GM18511 (cell line): ENCODE measurements at regions not wholly inside any gene's neighbourhood (a gene's known extent, or its start where the extent isn't known, plus 50 kb on each side); places are given as distances from the start of the nearest gene placed in this dataset.

Experiments used
- ATAC-seq: cut with Tn5 transposase; IDR thresholded peaks from one replicate; pipeline ENCODE4 v1.9.1; 2021; ENCODE audit warnings: mild to moderate bottlenecking, moderate library complexity; ENCODE audit not compliant: unreplicated experiment

DNA sequence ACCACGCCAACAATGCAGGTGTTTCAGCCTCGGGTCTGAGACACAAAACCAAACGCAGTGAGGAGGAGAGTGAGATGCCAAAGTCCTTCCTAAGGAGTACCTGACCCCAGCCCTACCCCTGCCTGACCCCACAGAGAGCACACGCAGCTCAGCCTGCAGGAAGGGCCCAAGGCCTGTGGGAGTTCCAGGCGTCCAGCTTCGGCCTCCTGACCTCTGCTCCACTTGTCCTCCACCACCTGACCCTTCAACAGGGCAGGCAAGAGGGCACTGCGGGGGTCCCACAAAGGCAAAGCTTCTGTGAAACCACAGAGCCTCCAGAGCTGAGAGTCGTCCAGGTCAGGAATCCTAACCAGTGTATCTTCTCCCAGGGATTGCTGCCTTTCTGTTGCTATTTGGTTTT lies 122.0 kb upstream of the PPP2R2D start:
- ATAC-seq = no peak

DNA sequence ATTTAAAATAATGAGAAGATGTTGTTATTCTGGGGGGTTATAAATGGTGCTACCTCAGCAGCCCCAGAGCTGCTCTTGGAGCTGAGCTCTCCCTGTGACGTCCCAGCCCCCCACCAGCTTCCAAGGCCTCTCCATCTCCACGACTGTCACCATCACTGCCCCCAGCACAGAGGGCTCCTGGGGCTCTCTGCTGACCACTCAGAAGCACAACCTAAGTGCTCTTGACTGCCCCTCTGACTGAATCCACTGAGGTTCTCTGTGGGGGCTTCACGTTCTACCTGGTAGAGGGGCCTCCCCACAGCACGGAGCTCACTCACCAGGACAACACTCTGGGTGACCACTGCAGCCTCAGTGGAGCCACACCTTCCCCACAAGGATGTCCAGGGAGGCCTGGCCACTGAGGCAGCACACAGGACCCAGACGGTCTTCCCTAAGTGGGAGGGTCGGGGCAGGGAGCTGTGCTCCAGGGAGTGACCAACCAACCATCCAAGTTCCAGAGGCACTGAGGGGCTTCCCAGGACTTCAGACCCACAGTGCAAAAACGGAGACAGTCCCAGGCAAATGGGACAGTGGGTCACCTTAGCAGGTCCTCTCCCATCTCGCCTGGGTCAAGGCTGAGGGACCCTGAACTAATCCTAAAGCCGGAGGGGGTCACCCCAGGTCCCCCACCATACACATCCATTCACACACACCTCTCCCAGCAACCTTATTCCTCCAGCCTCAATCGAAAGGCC lies 121.0 kb upstream of the PPP2R2D start:
- no peak for ATAC-seq

DNA sequence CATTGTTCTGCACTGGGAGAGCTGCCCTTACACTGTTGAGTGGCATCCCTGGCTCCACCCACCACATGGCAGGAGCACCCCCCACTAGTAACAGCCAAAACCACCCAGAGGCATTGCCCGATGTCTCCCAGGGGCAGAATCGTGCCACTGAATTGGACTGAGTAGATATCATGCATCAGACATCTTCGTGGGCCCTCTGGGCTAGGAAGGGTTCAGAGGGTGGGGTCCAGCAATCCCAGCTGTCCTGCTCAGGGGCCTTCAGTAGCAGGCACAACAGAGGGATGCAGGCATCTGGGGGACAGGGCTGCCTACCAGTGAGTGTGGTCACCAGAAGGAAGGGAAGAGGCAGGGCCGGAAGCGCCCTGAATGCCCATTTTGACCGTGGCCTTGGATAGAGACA lies 119.7 kb upstream of the PPP2R2D start:
- no peak for ATAC-seq

DNA sequence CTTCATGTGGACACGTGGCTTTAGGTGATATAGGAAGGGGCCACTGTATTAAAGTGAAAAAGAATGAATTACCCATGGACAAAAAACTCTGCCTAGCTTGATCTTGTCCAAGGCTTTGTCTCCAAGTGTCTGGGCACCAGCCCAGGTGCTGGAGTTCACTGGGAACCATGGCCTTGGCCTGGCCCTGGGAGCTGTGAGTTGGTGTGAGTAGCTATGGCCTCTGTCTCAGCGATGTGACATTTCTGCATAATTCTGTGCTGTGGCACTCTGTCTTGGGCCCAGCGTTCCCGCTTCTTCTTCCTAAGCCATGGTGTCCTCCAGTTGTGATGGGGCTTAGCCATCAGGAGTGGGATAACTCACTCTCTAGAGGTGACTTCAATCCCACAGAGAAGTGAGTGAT lies 119.0 kb upstream of the PPP2R2D start:
- ATAC-seq = no peak

DNA sequence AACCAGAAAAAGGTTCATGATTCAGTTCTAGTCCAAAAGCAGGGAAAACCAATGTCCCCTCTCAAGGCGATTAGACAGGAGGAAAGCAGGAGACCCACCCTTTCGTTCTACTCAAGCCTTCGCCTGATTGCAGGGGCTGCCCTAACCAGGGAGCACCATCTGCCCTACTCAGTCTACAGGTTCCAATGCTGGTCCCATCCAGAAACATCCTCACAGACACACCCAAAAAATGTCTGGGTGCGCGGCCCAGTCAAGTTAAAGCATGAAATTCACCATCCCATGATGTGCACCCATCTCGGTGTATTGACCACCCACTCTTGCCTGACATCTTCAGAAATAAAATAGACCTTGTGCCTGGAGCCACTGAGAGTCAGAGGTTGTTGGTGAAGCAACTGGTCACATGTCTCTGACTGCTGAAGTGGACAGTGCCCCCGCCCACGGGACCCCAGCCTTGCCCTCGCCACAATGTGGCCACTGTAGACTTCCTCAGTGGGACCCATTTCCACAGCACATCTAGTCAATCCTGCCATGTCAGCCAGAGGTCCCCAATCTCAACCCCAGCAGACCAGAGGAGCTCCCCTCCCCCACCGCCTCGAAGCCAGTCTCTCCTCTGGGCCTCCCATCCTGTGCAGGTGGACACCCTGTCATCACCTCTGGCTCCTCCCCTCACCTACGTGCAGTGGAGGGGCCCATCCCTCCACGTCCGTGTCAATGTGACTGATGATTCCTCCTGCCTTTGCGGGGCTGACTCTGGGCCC lies 116.3 kb upstream of the PPP2R2D start:
- ATAC-seq = no peak

DNA sequence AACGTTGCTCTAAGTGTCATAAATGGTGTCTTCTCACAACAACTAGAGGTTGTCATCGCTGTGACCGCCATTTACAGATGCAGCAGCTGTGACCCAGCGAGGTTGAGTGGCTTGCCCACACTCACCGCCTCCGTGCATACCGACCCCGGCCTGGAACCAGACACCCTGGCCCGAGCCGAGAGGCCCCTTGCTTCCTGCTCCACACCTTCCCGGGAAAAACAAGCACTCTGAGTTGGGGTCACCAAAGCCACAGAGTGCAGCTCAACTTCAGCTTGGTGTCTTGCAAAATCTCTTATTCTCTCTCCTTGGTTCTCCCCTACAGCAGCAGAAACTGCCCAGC lies 115.7 kb upstream of the PPP2R2D start:
- no peak for ATAC-seq

DNA sequence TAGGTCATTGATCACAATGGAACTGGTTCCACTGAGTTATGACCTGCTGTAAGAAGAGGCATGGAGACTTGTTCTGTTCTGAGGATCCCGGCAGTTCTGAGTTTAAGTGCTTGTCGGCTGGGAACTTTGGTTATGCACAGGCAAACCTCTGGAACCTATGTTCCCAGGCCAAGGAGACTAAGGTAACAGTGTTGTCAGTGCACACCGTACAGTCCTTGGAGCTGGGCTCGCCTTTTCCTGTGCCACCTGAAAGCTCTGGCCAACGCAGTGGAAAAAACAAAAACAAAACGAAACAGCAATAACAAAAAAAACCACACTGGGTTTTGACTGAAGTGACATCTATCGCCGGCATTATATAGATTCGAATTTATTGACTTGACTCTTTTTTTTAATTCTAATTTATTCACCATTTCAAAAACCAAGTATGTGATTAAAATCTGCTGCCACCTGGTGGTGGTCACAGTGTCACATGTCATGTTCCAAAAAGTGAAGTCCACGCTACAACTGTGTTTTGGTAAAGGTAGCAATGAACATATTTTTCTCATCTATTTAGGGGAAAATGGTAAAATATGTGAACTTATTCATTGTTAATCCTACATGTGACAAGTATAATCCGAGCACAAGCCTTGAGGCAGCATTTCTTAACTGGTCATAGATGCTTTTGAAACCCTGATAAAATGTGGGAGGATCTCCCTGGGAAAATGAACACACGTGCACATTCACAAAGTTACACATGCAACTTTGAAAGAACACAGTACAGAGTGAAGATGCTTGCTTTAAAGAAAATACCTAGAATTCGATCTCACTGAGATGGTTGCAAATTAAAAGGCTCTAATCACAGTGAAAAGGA lies 113.8 kb upstream of the PPP2R2D start:
- ATAC-seq = no peak

DNA sequence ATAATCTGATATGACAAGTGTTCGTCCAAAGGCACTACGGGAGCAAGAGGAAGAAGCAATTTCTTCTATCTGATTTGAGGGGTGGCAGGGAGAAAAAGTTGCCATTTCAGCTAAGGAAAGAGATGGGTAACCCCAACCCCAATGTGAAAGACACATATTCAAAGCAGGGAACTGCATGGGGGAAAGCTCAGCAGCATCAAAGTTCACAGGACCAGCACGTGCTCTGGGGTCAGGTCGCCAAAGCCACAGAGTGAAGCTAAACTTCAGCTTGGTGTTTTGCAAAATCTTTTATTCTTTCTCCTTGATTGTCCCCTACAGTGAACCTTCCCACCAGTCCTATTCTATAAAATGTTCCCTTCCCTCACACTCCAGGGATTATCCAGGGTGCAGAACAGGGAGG lies 112.8 kb upstream of the PPP2R2D start:
- ATAC-seq = no peak

DNA sequence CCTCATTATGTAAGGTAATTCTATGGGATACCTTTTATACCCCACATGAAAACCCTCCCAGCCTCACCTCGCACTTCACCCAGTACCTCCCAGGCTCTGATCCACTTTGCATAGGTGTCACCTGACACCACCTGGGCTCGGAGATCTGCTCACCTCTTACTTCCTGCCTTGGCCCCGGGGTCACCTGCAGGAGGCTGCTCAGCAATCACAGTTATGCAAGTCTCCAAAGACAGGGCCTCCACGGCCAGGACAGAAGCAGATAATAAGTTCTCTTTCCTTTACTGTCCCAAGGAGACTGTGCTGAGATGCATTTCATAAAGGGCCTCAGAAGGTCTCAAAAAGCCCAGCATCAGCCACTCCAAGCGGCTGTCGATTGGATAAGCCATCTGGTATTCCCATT lies 112.4 kb upstream of the PPP2R2D start:
- ATAC-seq = no peak

DNA sequence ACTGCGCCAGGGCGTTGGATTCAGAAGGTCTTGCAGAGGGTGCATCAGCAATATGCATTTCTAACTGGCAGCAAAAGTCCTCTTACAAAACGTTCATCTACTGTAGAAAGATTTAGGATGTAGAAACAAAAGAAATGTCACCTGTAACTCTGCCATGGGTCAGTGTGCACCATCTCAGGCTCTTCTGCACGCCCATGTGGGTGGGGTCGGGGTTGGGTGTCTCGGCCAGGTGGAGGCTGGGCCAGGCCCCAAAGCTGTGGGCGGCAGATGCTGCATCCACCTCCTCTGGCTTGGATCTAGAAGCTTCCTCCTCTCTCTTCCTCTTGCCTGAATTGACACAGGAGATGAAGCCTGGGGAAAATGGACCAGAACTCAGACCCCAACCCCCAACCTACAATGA lies 111.3 kb upstream of the PPP2R2D start:
- no peak for ATAC-seq

DNA sequence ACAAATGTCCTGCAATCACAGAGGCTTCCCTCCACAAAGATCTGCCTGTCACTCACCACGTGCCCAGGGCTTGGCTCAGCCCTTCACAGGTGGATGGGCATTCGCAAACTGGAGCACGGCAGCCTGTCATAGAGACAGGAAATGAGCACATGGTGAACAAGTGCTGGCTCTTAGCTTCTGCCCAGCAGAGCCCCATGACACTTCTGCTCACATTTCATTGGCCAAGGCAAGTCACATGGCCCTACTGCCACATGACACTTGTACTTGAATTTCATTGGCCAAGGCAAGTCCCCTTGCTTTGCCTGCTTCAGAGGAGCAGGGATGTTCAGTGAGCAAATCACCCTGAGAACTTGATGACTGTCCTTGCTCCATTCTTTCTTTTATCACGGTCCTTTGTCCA lies 110.8 kb upstream of the PPP2R2D start:
- ATAC-seq = no peak

DNA sequence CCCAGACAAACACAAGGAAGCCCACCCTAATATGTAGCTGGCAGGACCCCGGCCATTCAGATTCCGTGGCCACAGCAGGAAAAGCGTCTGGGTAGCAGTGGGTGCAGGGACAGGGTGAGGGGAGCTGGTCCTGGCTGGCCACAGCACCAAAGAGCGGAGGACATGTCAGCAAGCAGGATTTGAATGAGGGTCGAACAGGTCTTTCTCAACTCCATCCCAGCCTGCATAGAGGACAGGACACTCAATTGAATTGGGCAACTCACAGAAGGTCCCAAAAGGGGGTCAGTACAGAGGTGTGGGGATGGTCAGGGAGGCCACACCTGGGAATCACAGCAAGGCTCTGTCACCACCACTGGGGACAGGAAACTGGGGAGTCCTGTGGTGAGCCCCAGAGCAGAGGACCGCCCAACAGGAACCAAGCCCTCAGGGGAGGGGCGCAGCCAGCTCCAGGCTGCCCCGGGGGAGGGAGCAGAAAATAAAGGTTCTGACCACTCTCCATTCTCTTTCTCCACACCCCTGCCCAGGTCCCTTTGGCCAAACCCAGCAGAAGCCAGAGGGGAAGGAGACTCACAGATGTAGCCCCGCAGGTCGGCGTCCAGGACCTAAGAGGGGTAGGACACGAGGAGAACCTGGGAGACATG lies 108.7 kb upstream of the PPP2R2D start:
- ATAC-seq = no peak

DNA sequence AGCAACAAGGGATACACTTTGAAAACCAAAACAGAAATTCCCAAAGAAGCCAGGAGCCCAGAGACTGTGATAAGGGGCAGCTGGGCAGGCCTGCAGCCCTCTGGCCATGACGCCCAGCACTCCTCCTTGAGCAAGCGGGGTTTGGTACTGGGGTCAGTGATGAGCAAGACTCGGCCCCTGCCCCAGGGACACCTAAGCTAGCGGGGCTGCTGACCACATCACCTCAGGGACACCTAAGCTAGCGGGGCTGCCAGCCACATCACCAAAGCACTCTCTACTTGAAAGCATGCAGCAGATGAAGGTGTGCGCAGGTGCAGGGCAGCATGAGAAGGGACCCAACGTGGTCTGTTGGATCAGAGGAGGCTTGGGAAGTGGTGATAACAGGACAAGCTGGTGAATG lies 108.0 kb upstream of the PPP2R2D start:
- ATAC-seq = no peak

DNA sequence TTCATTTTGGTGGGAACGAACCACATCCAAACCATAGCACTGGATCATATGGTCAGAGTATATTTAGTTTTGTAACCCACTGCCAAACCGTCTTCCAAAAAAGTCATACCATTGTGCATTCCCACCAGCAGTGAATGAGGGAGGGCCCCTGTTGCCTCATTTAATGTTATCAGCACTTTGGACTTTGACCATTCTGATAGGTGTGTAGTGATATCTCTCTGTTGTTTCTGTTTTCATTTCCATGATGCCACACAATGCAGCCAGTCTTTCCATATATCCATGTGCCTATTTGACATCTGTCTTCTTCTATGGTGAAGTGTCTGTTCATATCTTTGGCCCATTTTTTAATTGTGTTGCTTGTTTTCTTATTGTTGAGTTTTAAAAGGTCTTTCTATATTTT lies 105.0 kb upstream of the PPP2R2D start:
- no peak for ATAC-seq

DNA sequence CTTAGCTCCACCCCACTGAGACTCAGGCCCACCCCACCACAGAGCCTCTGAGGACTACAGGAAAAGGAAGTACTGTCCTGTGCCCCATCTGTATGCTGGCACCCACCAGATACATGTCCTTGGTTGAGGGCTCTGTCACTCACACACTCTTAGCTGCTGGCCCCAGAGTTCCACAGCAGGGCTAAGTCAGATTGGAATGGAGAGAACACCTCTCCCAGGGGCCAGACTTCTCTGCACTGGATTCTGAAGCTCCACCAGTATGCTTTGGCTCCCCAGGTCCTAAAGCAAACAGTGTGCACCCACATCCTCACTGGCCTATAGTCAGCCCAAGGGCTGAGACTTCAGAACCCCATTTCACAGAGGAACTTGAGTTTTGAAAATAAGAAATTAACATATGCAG lies 103.2 kb upstream of the PPP2R2D start:
- no peak for ATAC-seq

DNA sequence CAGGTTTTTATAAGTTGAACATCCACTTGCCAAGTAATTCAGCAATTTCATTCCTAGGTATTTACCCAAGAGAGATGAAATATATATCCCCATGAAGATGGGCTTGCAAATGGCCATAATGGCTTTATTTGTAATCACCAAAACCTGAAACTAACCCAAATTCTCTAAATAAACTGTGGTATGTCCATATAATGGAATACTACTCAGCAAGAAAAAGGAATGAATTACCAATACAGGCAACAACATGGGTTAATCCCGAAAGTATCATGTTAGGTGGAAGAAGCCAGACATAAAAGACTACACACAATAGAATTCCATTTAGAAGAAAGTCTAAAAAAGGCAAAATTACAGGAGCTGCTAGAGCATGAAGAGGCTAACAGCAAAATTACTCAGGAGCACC lies 101.4 kb upstream of the PPP2R2D start:
- ATAC-seq = no peak

DNA sequence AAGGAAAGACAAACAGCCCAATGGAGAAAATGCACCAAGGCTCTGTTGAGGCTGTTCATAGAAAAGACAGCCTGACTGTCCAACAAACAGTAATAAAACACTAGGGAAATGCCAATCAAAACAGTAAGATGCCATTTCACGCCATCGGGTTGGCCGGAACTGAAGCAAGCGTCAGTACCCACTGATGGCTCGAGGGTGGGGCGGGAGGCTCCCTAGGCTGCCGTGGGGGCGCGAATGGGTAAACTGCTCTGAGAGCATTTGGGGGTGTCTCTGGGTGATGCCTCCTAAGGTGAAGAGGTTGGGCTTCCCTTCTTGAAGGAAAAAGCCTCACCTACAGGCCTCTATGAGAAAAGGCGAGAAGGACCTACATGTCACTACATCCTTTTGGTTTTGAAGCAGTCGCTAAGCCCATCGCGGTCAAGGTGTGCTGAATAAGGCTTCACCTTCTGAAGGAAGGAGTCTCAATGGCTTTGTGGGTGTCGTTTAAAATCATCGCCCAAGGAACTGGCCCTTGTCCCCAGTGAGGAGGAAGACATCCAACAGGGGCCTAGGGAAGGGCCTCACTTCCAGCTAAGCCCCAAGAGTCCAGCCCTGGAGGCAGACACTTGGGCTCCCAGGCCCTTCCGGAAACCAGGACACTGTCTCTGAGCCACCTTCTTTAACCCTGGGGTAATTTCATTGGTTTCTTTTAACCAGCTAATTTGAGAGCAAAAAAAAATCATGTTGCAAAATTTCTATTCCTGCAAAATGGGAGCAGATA lies 98.5 kb upstream of the PPP2R2D start:
- no peak for ATAC-seq

DNA sequence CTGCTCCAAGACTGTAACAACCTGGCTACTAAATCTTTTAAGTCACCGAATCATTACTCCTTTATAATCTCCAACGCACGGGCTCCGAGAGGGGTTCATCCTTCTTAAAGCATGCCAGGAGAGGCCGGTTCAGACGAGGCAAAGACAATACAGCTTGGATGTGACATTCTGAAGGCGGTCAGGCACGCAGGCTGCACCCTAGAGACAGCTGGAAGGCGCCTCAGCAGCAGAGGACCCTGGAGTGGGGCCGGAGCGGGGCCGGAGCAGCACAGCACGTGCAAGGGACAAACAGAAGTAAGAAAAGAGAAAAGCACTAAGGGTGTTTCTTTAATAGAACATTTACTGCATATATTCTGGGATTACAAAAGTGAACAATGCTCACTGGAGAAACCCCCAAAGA lies 97.8 kb upstream of the PPP2R2D start:
- no peak for ATAC-seq

DNA sequence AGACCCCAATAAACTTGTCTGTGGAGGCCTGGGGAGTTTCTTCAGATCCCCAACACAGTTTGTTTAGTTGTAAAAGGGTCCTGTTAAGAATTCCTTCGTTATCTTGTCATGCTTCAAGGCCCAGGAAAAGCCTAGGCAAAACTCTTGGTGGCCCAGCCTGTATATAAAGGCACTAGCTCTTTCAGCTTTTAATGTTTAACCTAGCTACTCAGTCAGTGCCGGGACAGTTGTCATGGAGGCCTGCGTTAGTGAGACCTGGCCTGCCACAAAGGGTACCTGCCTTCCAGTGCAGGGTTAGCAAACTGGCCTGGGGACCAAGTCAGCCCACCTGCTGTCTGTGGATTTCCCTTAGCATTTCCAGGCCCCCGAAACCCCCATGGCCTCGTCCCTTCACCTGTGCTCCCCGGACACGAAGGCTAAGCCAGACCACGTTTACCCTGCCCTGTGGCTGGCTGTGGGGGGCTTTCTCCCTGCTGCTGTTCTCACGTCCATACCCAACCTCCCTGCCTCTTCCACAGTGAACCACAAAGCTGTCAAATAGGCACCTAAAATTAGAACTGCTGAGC lies 96.9 kb upstream of the PPP2R2D start:
- no peak for ATAC-seq

DNA sequence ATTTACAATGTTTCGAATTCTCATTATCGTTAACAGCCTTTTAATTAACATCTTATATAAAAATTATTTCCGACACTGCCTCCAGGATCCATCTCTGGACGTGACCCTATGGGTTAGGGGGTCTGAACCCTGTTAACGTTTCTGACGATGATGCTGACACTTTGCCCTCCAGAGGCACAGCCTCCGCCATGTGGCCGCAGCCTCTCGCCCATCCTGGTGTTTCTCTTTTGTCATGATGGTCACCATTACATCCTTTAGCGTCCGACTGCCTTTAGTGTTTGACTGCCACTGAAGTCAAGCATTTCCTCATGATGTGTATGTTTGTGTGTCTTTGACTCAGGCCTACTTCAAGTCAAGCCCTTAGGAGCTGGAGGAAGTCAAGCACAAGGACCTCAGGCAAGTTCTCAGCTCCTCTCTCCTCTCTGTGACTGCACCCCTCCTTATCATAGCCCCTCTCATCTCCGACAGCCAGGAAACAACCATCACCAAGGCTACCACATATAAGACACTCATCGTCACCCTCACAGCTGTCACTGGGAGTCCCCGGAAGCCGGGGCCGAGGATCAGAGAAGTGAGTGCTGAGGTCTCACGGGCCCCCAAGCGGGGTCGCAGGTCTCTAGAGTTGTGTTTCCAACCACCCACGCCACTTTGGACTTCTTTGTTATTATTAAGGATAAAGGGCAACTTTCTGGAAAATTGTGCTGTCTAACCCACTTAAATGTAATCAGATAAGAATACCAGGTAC lies 96.1 kb upstream of the PPP2R2D start:
- no peak for ATAC-seq
